ENCODE measurements at regions not wholly inside any gene's neighbourhood (a gene's known extent, or its start where the extent isn't known, plus 50 kb on each side); places are given as distances from the start of the nearest gene placed in this dataset.
"Not testable (repeated sequence)": the region's sequence is repeated elsewhere in the genome, so short reads cannot be mapped to it uniquely, and the experiment has no call there.

- no peak for TF ChIP-seq CTCF (IDR thresholded peaks at IDR 0.05; ENCODE audit: unreplicated experiment)
- H3K9me3 Mint-ChIP-seq (ENCODE audit: unreplicated experiment) = no peaks in the 10 kb centered on the region
- H3K27me3 Mint-ChIP-seq (ENCODE audit: unreplicated experiment) = no peaks in the 10 kb centered on the region
Measured at GRCh38 chr16:79938575-79938974, 338.0 kb upstream of the MAF start.

GRCh38 chr16:79937671-79938070 is 337.1 kb upstream of the MAF start:
- H3K27ac Mint-ChIP-seq (ENCODE audit: unreplicated experiment); DNase-seq (ENCODE audit: low spot score); H3K9me3 Mint-ChIP-seq (ENCODE audit: unreplicated experiment); H3K4me3 Mint-ChIP-seq (ENCODE audit: unreplicated experiment); H3K36me3 Mint-ChIP-seq (ENCODE audit: low read depth, unreplicated experiment); H3K4me1 Mint-ChIP-seq (ENCODE audit: unreplicated experiment); H3K27me3 Mint-ChIP-seq (ENCODE audit: unreplicated experiment): not testable (repeated sequence)

More at GRCh38 chr16:79938575-79938974, 338.0 kb upstream of the MAF start:
- DNase-seq (ENCODE audit: low spot score) = no peak
- Mint-ChIP-seq H3K27ac (ENCODE audit: unreplicated experiment) (no peak overlapping the region), H3K4me3 (ENCODE audit: unreplicated experiment) (no peak overlapping the region), H3K4me1 (ENCODE audit: unreplicated experiment) (no peaks in the 10 kb centered on the region), H3K36me3 (ENCODE audit: low read depth, unreplicated experiment) (no peaks in the 10 kb centered on the region)

GRCh38 chr16:79933603-79934002 is 333.1 kb upstream of the MAF start:
- Mint-ChIP-seq H3K9me3 (ENCODE audit: unreplicated experiment) (no peaks in the 10 kb centered on the region), H3K36me3 (ENCODE audit: low read depth, unreplicated experiment) (no peaks in the 10 kb centered on the region), H3K4me3 (ENCODE audit: unreplicated experiment) (no peak overlapping the region), H3K27me3 (ENCODE audit: unreplicated experiment) (no peaks in the 10 kb centered on the region), H3K4me1 (ENCODE audit: unreplicated experiment) (peaks cover 6% of the 10 kb centered on the region), H3K27ac (ENCODE audit: unreplicated experiment) (no peak overlapping the region)
- no peak for TF ChIP-seq CTCF (IDR thresholded peaks at IDR 0.05; ENCODE audit: unreplicated experiment)
- no peak for DNase-seq (ENCODE audit: low spot score)

GRCh38 chr16:79932572-79932971 is 332.0 kb upstream of the MAF start:
- no peaks in the 10 kb centered on the region for H3K27me3 Mint-ChIP-seq (ENCODE audit: unreplicated experiment)
- no peak overlapping the region for H3K27ac Mint-ChIP-seq (ENCODE audit: unreplicated experiment)
- DNase-seq (ENCODE audit: low spot score) = no peak
- H3K9me3 Mint-ChIP-seq (ENCODE audit: unreplicated experiment) = no peaks in the 10 kb centered on the region
- H3K36me3 Mint-ChIP-seq (ENCODE audit: low read depth, unreplicated experiment) = no peaks in the 10 kb centered on the region
- TF ChIP-seq CTCF (IDR thresholded peaks at IDR 0.05; ENCODE audit: unreplicated experiment) = no peak
- H3K4me1 Mint-ChIP-seq (ENCODE audit: unreplicated experiment) = peaks cover 6% of the 10 kb centered on the region
- H3K4me3 Mint-ChIP-seq (ENCODE audit: unreplicated experiment) = no peak overlapping the region

GRCh38 chr16:79931721-79932120 is 331.2 kb upstream of the MAF start:
- no peak for DNase-seq (ENCODE audit: low spot score)
- H3K9me3 Mint-ChIP-seq (ENCODE audit: unreplicated experiment) = no peaks in the 10 kb centered on the region
- H3K27ac Mint-ChIP-seq (ENCODE audit: unreplicated experiment) = no peak overlapping the region
- H3K27me3 Mint-ChIP-seq (ENCODE audit: unreplicated experiment) = no peaks in the 10 kb centered on the region
- no peak for TF ChIP-seq CTCF (IDR thresholded peaks at IDR 0.05; ENCODE audit: unreplicated experiment)
- no peak overlapping the region for H3K4me3 Mint-ChIP-seq (ENCODE audit: unreplicated experiment)
- H3K4me1 Mint-ChIP-seq (ENCODE audit: unreplicated experiment) = peaks cover 6% of the 10 kb centered on the region
- H3K36me3 Mint-ChIP-seq (ENCODE audit: low read depth, unreplicated experiment) = no peaks in the 10 kb centered on the region

Data from endothelial cell (in vitro differentiated cells).